Activated T-cell treated with anti-CD3 and anti-CD28 coated beads, Interleukin-2, amount 50 U/mL, for 4 hours (primary cell): ENCODE measurements at regions not wholly inside any gene's neighbourhood (a gene's known extent, or its start where the extent isn't known, plus 50 kb on each side); places are given as distances from the start of the nearest gene placed in this dataset.

Source experiments
- ATAC-seq, 2 donors: fragments of 200-7000 bp; cut with Tn5 transposase; one replicate each; pipeline ENCODE4 v1.10.0; 2021
- DNase-seq: peaks from one replicate; pipeline ENCODE4 v3.0.0-alpha.2; 2020
- H3K27me3 Mint-ChIP-seq: one replicate; pipeline ENCODE4 v1.8.0; 2021; ENCODE audit warnings: low read depth, mixed read lengths
- H3K36me3 Mint-ChIP-seq: one replicate; pipeline ENCODE4 v1.8.0; 2022; ENCODE audit warnings: mixed read lengths; ENCODE audit not compliant: insufficient read depth
- H3K4me1 Mint-ChIP-seq: one replicate; pipeline ENCODE4 v1.8.0; 2021; ENCODE audit warnings: low read depth, mixed read lengths
- H3K4me3 Mint-ChIP-seq: one replicate; pipeline ENCODE4 v1.8.0; 2021; ENCODE audit warnings: mild to moderate bottlenecking, moderate library complexity, mixed read lengths
- H3K9me3 Mint-ChIP-seq: one replicate; pipeline ENCODE4 v1.8.0; 2021; ENCODE audit warnings: mixed read lengths

DNA sequence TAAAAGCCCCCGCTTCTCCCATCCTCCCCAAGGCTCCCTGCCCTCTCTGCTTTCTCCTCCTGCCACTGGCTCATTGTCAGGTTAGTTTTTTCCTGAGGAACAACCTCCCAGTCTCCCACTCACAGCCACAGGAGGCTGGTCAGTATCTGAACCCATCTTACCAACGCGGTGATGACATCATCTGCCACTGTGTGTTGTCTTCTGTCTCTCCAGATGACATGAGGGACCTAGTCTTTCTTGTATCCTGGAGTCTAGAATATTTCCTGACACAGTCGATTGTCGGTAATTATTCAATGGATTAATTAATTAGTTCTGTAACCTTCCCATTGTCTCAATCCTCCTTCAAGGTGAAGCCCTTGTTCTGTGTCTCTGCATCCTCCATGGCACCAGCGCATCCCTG lies 290.2 kb downstream of the GALR1 start:
- no peak for DNase-seq
- Mint-ChIP-seq H3K4me3 (no peak overlapping the region), H3K9me3 (no peaks in the 10 kb centered on the region), H3K36me3 (no peaks in the 10 kb centered on the region), H3K27me3 (peaks cover 5% of the 10 kb centered on the region), H3K4me1 (no peaks in the 10 kb centered on the region)
- no peak for ATAC-seq

DNA sequence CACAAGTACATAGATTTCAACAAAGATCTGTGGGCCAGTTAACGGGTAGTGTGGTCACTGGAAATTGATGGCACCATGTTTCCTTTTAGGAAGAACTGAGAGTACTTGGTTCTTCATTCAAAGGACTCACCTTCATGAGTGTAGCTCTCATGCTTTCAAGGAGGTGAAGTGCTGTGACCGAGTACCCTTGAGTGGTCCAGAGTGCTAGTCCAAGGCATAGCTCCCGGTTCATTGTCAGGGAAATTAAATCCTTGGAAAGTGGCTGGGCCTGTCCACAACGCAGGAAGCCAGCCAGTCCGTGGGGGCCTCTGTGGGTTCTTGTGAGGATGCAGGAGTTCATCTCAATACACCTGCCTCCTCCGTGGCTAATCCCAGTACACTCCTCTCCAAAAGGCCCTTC lies 295.1 kb downstream of the GALR1 start:
- ATAC-seq (no peak), DNase-seq (no peak)
- no peaks in the 10 kb centered on the region for H3K4me1 Mint-ChIP-seq
- H3K27me3 Mint-ChIP-seq, result peaks cover 2% of the 10 kb centered on the region
- H3K4me3 Mint-ChIP-seq, result no peak overlapping the region
- H3K9me3 Mint-ChIP-seq, result no peaks in the 10 kb centered on the region
- no peaks in the 10 kb centered on the region for H3K36me3 Mint-ChIP-seq

DNA sequence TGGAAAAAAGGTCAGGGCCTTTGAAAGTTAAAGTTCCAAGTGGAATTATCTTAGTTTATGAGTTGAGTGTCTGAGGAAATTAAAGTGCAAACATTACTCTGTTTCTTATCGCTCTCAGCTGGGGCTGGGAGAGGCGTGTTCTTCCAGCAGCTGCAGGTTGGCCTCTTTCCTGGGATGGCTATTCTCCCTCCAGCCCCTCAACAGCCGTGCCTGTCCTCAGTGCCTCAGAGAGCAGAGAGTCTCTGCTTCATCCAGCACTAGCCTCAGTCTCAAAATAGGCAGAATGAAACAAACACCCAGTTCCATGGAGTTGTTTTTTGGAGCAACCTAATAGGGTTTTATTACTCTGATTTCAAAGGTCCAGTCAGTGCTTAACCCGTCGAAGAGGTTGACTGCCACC lies 298.1 kb downstream of the GALR1 start:
- no peaks in the 10 kb centered on the region for H3K36me3 Mint-ChIP-seq

DNA sequence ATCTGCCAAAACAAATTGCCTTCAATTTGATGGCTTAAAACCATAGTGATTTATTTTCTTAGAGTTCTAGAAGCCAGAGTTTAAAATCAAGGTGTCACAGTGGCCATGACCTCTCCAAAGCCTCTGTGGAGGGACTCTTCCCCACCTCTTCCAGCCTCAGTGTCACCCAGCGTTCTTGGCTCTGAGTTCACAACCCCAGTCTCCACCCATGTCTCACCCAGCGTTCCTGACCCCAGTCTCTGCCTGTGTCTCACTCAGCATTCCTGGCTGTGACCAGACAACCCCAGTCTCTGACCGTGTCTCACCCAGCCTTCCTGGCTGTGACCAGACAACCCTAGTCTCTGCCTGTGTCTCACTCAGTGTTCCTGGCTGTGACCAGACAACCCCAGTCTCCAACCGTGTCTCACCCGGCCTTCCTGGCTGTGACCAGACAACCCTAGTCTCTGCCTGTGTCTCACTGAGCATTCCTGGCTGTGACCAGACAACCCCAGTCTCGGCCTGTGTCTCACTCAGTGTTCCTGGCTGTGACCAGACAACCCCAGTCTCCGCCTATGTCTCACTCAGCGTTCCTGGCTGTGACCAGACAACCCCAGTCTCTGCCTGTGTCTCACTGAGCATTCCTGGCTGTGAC lies 299.3 kb downstream of the GALR1 start:
- Mint-ChIP-seq H3K27me3 (no peaks in the 10 kb centered on the region), H3K9me3 (no peaks in the 10 kb centered on the region), H3K36me3 (no peaks in the 10 kb centered on the region), H3K4me3 (no peak overlapping the region), H3K4me1 (no peaks in the 10 kb centered on the region)
- DNase-seq (no peak), ATAC-seq (no peak)

More for the DNA sequence above, 298.1 kb downstream of the GALR1 start:
- no peaks in the 10 kb centered on the region for H3K27me3 Mint-ChIP-seq
- H3K4me3 Mint-ChIP-seq, result no peak overlapping the region
- H3K4me1 Mint-ChIP-seq, result no peaks in the 10 kb centered on the region
- no peak for DNase-seq
- ATAC-seq, result no peak
- no peaks in the 10 kb centered on the region for H3K9me3 Mint-ChIP-seq

DNA sequence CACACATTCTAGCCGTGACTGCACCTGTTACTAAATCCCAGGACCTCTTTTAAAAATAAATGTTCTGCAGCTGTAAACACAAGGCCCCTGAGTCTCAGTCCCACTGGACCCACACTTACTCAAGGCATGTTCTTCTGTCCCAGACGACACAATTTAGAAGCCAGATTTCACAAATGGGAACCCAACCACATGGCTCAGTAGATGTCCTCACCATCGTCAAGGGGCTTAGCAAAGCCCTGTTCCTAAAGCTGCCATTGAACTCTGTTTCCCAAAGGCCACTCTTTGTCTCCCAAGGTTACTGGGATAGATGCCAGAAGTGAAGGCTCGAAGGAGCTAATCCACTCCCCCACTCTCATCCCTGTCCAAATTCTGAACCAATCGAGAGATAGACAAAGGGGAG lies 301.0 kb downstream of the GALR1 start:
- Mint-ChIP-seq H3K4me3 (no peak overlapping the region), H3K4me1 (no peaks in the 10 kb centered on the region), H3K36me3 (no peaks in the 10 kb centered on the region), H3K27me3 (no peaks in the 10 kb centered on the region), H3K9me3 (no peaks in the 10 kb centered on the region)
- DNase-seq, result no peak
- ATAC-seq, result no peak

DNA sequence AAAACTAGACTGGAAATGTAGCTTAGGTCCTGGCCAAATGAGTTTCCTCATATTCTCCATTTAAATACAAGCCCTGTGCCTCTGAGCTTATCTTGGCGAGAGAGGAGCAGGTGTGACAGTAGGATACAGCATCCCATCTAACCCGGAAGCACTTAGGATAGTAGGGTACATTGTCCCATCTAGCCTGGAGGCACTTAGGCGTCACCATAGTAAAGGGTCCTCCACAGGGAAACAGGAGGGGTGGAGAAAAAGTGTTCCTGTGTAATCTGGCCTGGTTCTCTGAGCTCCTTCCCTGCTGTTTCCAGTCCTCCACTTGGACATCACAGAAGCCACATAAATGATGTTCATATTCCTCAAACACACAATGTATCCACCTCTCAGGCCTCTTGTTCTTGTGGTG lies 301.4 kb downstream of the GALR1 start:
- ATAC-seq, result no peak
- no peak for DNase-seq
- Mint-ChIP-seq H3K4me3 (no peak overlapping the region), H3K27me3 (no peaks in the 10 kb centered on the region), H3K9me3 (no peaks in the 10 kb centered on the region), H3K4me1 (no peaks in the 10 kb centered on the region), H3K36me3 (no peaks in the 10 kb centered on the region)

DNA sequence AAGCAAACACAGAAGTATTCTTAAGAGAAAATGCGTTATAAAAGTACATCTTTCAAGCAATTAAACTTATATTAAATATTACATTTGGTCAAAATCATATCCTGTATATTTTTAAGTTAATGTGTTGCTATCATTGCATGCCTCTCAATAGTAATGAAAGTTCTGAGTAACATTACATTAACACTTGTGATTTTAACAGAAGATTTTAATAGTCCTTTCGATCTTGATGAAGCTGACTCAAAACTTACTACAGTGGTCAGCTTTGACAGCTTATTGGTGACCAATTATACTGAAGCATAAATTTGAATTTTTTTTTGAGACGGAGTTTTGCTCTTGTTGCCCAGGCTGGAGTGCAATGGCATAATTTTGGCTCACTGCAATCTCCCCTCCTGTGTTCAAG lies 303.3 kb downstream of the GALR1 start:
- no peak overlapping the region for H3K4me3 Mint-ChIP-seq
- no peak for DNase-seq
- H3K9me3 Mint-ChIP-seq, result no peaks in the 10 kb centered on the region
- no peaks in the 10 kb centered on the region for H3K36me3 Mint-ChIP-seq
- peaks cover 3% of the 10 kb centered on the region for H3K27me3 Mint-ChIP-seq
- no peak for ATAC-seq
- H3K4me1 Mint-ChIP-seq, result no peaks in the 10 kb centered on the region

DNA sequence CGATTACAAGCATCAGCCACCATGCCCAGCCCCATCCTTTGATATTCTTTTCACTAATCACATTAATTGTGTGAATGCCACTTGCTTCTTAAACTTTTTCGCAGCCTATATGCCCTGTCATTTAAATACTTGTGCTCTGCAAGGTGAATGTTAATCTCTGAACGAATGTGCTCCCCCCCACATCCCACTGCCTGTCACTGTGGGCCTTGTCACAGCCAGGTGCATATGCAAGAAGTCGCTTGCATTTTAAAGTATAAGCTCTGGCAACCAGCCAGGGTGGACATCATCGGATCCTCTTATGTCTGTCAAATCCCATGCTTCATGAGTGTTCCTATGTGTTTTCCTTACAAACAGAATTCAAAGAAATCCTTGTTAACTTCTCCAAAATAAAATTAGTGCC lies 304.4 kb downstream of the GALR1 start:
- DNase-seq (no peak), ATAC-seq (no peak)
- Mint-ChIP-seq H3K36me3 (no peaks in the 10 kb centered on the region), H3K4me3 (no peak overlapping the region), H3K9me3 (no peaks in the 10 kb centered on the region), H3K4me1 (no peaks in the 10 kb centered on the region), H3K27me3 (peaks cover 6% of the 10 kb centered on the region)

DNA sequence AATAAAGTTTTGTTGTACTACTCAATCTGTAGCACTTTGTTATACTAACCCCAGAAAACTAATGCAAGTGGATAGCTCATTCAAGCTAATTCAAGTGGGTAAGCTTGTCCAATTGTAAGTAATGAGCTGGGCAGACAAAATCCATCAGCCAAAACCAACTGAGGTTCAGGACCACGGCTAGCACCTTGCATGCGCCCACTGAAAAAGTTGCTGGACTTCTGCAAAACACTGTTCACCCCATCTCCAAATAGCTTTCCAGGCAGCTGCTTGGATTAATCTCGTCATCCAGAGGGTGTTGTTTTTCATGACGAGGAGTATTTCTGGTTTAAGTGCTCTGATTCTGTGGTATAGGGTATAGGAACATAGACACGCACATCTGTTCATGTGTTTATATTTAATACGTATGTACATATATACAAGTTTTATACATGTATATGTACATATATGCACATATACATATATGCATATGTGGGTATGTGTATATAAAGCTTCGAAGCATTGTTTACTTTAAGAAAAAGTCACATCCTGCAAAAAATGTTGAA lies 307.5 kb downstream of the GALR1 start:
- Mint-ChIP-seq H3K27me3 (peaks cover 13% of the 10 kb centered on the region), H3K9me3 (no peaks in the 10 kb centered on the region), H3K36me3 (no peaks in the 10 kb centered on the region), H3K4me3 (no peak overlapping the region), H3K4me1 (no peaks in the 10 kb centered on the region)
- DNase-seq, result no peak
- ATAC-seq, result no peak

DNA sequence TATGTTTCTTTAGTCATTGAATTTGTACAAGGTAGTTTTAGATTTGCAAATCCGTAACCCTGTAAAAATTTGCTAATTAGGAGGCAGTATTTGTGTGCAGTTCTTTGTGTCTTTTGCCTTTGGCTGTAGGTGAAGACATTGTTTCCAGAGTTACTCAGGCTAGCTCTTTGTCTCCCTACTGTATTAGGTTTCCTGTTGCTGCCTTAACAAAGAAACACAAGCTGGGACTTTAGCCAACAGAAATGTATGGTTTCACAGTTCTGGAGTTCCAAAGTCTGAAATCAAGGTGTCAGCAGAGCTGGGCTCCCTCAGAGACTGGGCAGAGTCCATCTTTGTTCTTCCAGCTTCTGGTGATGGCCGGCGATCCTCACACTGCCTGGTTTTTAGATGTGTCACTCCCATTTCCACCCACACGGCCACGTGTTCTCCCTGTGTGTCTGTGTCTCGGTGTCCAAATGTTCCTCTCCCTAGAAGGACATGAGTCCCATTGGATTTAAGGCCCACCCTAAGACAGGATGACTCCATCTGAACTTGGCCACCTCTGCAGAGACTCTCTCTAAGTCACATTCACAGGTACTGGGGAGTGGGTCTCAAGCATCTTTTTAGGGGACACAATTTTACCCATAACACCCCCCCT lies 309.7 kb downstream of the GALR1 start:
- H3K27me3 Mint-ChIP-seq, result peaks cover 16% of the 10 kb centered on the region
- ATAC-seq (no peak), DNase-seq (no peak)
- H3K9me3 Mint-ChIP-seq, result no peaks in the 10 kb centered on the region
- no peaks in the 10 kb centered on the region for H3K4me1 Mint-ChIP-seq
- H3K36me3 Mint-ChIP-seq, result no peaks in the 10 kb centered on the region
- H3K4me3 Mint-ChIP-seq, result no peak overlapping the region

DNA sequence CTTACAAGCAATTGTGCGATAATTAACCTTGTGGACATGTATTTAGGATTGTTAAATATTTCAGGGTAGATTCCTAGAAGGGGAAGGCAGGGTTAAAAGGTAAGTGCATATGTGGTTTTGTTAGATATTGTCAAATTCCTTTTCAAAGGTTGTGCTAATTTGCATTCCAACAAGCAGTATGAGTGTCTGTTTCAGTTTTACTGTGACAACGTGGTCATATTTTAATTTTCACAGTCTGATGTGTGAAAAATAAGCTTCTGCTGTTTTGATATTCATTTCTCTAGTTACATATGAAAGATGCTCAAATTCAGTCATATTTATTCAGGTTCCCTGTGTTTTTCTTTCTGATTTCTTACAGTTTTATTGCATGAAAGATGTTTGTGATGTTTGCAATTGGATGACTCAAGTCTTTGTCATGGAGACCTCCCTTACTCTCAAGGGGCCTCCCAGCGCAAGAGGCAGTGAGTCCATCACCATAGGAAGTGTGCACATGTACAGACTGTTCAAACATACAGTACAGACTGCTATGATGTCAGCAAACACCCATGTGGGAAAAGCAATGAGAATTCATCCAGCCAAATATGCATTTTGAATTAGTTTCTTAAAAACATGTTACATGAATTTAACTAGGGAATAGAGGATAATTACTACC lies 310.8 kb downstream of the GALR1 start:
- H3K36me3 Mint-ChIP-seq, result no peaks in the 10 kb centered on the region
- ATAC-seq, result peak; percentile 83 to 89
- peaks cover 19% of the 10 kb centered on the region for H3K27me3 Mint-ChIP-seq
- no peak overlapping the region for H3K4me3 Mint-ChIP-seq
- no peak for DNase-seq
- no peaks in the 10 kb centered on the region for H3K4me1 Mint-ChIP-seq
- no peaks in the 10 kb centered on the region for H3K9me3 Mint-ChIP-seq

DNA sequence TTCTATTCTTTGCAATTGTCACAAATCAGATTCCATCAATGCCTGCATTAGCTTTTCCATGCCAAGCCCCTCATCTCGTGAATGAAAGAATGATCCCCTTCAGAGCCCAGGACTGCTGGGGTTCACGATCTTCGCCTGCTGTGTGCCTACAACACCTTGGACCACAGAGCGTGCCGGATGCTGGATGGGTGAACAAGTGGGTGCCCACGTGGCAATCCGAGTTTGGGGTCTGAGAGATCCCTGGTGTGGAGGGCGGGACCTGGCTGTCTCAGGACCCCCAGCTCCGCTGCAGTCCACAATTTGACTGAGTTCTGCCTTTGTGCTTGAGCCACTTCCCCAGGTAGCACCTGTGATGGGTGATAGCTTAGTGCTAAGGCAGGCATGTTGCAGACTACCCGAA lies 317.0 kb downstream of the GALR1 start:
- H3K27me3 Mint-ChIP-seq, result peaks cover 13% of the 10 kb centered on the region
- H3K4me3 Mint-ChIP-seq, result no peak overlapping the region
- H3K36me3 Mint-ChIP-seq, result no peaks in the 10 kb centered on the region
- no peaks in the 10 kb centered on the region for H3K4me1 Mint-ChIP-seq
- DNase-seq (no peak), ATAC-seq (no peak)
- peaks cover 7% of the 10 kb centered on the region for H3K9me3 Mint-ChIP-seq

DNA sequence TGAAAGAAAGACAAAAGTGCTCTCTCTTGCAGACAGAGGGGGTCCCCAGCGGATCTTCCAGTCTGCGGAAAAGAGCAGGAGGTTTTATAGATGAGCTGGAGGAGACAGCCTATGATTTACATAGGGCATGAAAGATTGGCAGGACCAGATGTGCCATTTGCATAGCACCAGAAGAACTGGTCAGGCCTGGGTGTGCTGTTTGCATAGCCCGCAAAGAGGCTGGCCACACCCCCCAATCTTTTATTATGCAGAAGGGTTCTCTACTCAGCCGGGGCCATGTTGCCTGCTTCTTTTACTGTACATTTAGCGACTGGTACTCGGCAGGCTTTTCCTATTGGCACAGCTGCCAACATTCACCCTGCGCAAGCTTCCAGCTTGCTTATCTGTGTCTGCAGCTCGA lies 317.6 kb downstream of the GALR1 start:
- Mint-ChIP-seq H3K4me1 (no peaks in the 10 kb centered on the region), H3K4me3 (no peak overlapping the region), H3K36me3 (no peaks in the 10 kb centered on the region), H3K27me3 (peaks cover 16% of the 10 kb centered on the region), H3K9me3 (peaks cover 7% of the 10 kb centered on the region)
- no peak for ATAC-seq
- DNase-seq, result no peak

DNA sequence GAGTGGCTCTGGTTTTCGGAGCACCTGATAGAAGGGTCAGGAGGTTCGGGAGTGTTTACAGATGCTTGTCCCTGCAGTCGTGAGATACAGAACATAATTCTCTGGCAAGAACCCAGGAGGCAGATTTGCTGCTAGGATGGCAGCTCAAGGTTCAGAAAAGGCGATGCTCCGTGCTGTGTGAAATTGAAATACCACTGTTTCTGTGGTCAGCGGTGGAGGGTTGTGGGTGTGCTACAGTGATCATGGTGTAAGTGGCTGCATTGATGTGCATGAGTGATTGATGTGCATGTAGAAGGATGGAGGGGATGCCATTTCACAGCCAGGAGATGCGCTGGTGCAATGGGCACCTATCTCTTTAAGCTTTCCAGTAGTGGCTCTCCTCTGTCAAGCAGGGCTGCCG lies 322.1 kb downstream of the GALR1 start:
- Mint-ChIP-seq H3K9me3 (peaks cover 7% of the 10 kb centered on the region), H3K4me3 (no peak overlapping the region)

DNA sequence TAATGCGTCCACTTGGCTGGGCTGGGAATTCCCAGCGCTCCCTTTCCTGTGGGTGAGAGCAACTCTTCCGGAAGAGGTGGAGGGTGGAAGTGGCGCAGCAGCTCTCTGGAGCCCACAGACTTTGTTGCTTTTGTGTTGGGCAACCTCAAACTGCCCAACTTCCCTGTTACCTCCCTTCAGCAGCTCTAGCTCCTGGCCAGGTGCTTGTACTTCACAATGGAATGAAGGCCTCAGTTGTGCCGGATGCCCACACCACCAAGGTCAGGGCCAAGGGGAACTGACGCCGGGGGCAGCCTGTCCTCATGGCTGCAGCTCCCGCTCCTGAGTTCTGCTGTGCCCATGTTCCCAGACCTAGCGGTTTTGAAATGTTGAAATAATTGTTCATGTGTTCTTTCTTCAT lies 322.9 kb downstream of the GALR1 start:
- DNase-seq, result no peak
- Mint-ChIP-seq H3K4me1 (no peaks in the 10 kb centered on the region), H3K36me3 (no peaks in the 10 kb centered on the region), H3K27me3 (peaks cover 27% of the 10 kb centered on the region), H3K4me3 (no peak overlapping the region), H3K9me3 (peaks cover 7% of the 10 kb centered on the region)
- no peak for ATAC-seq

More for the DNA sequence above, 322.1 kb downstream of the GALR1 start:
- Mint-ChIP-seq H3K4me1 (no peaks in the 10 kb centered on the region), H3K36me3 (no peaks in the 10 kb centered on the region), H3K27me3 (peaks cover 27% of the 10 kb centered on the region)
- no peak for ATAC-seq
- DNase-seq, result no peak
